WTC11 (cell line): ENCODE measurements at regions not wholly inside any gene's neighbourhood (a gene's known extent, or its start where the extent isn't known, plus 50 kb on each side); places are given as distances from the start of the nearest gene placed in this dataset.

Experiments used
- ATAC-seq: fragments of 200-7000 bp; cut with Tn5 transposase; 2 replicates; pipeline ENCODE4 v1.10.0; 2021; ENCODE audit warnings: mild to moderate bottlenecking, moderate library complexity
- CTCF ChIA-PET: fragments of 300-600 bp; sonication (Branson Sonifier 250); formaldehyde crosslinking; loops from one replicate; lab custom pipeline; 2021; ENCODE audit warnings: antibody characterized with exemption; lab: Charles Lee
- POLR2A ChIA-PET: fragments of 350-600 bp; sonication (Branson Sonifier 250); formaldehyde crosslinking; loops from one replicate; lab custom pipeline; 2021; ENCODE audit warnings: antibody characterized with exemption; lab: Charles Lee
- DNase-seq: peaks from one replicate; pipeline ENCODE4 v3.0.0; 2021; ENCODE audit warnings: low spot score
- H3K27ac Mint-ChIP-seq: 2 replicates; pipeline ENCODE4 v1.8.0; 2021; ENCODE audit warnings: mixed read lengths
- H3K27me3 Mint-ChIP-seq: 2 replicates; pipeline ENCODE4 v1.8.0; 2021; ENCODE audit warnings: low read depth, mild to moderate bottlenecking, moderate library complexity, mixed read lengths
- H3K36me3 Mint-ChIP-seq: 2 replicates; pipeline ENCODE4 v1.8.0; 2021; ENCODE audit warnings: mixed read lengths
- H3K4me1 Mint-ChIP-seq: 2 replicates; pipeline ENCODE4 v1.8.0; 2022; ENCODE audit warnings: mixed read lengths
- H3K4me3 Mint-ChIP-seq: 2 replicates; pipeline ENCODE4 v1.8.0; 2021; ENCODE audit warnings: mild to moderate bottlenecking, moderate library complexity, mixed read lengths
- H3K9me3 Mint-ChIP-seq: 2 replicates; pipeline ENCODE4 v1.8.0; 2021; ENCODE audit warnings: mixed read lengths
- CDX4 ChIP-seq: fragments of 250-450 bp; sonication (Bioruptor Pico); IDR thresholded peaks from 2 replicates; pipeline ENCODE4 v1.9.0; 2021; ENCODE audit warnings: moderate library complexity, mild to moderate bottlenecking, inconsistent platforms, borderline replicate concordance
- E2F5 ChIP-seq: sonication (generic); formaldehyde crosslinking; IDR thresholded peaks from 2 replicates; pipeline ENCODE4 v1.8.1; 2022; ENCODE audit warnings: mild to moderate bottlenecking, moderate library complexity, missing genetic modification reagents
- ELF4 ChIP-seq: sonication (generic); formaldehyde crosslinking; IDR thresholded peaks from 2 replicates; pipeline ENCODE4 v1.8.1; 2022; ENCODE audit warnings: low read depth, mild to moderate bottlenecking, moderate library complexity, missing genetic modification reagents
- EMX1 ChIP-seq: fragments of 250-450 bp; sonication (Bioruptor Pico); IDR thresholded peaks from 2 replicates; pipeline ENCODE4 v1.8.0; 2021; ENCODE audit warnings: mild to moderate bottlenecking
- ERG ChIP-seq: fragments of 250-450 bp; sonication (Bioruptor Pico); IDR thresholded peaks from 2 replicates; pipeline ENCODE4 v1.8.0; 2021; ENCODE audit warnings: mild to moderate bottlenecking
- FOXK1 ChIP-seq: sonication (generic); formaldehyde crosslinking; IDR thresholded peaks from 2 replicates; pipeline ENCODE4 v1.8.0; 2022; ENCODE audit warnings: mild to moderate bottlenecking, moderate library complexity, missing genetic modification reagents
- JUN ChIP-seq: sonication (generic); formaldehyde crosslinking; IDR thresholded peaks from 2 replicates; pipeline ENCODE4 v1.8.0; 2023; ENCODE audit warnings: mild to moderate bottlenecking, missing genetic modification reagents
- NR3C1 ChIP-seq: sonication (generic); formaldehyde crosslinking; conservative IDR thresholded peaks from 2 replicates; pipeline ENCODE4 v1.8.1; 2023; ENCODE audit warnings: low read depth, mild to moderate bottlenecking, missing genetic modification reagents
- OVOL2 ChIP-seq: fragments of 250-450 bp; sonication (Bioruptor Pico); IDR thresholded peaks from 2 replicates; pipeline ENCODE4 v1.9.0; 2021; ENCODE audit warnings: mild to moderate bottlenecking, borderline replicate concordance
- RELA ChIP-seq: sonication (generic); formaldehyde crosslinking; IDR thresholded peaks from 2 replicates; pipeline ENCODE4 v1.8.1; 2022; ENCODE audit warnings: missing genetic modification reagents, mild to moderate bottlenecking, borderline replicate concordance
- SMAD4 ChIP-seq: sonication (generic); formaldehyde crosslinking; IDR thresholded peaks from 2 replicates; pipeline ENCODE4 v1.8.0; 2022; ENCODE audit warnings: mild to moderate bottlenecking, missing genetic modification reagents
- STAT6 ChIP-seq: sonication (generic); formaldehyde crosslinking; conservative IDR thresholded peaks from 2 replicates; pipeline ENCODE4 v1.8.1; 2023; ENCODE audit warnings: mild to moderate bottlenecking, low read depth, missing genetic modification reagents, moderate library complexity
- TP53 ChIP-seq: sonication (generic); formaldehyde crosslinking; IDR thresholded peaks from 2 replicates; pipeline ENCODE4 v1.8.1; 2023; ENCODE audit warnings: mild to moderate bottlenecking, missing genetic modification reagents
- USF1 ChIP-seq: sonication (generic); formaldehyde crosslinking; IDR thresholded peaks from 2 replicates; pipeline ENCODE4 v1.8.0; 2022; ENCODE audit warnings: mild to moderate bottlenecking, missing genetic modification reagents
- ZBTB21 ChIP-seq: sonication (generic); formaldehyde crosslinking; IDR thresholded peaks from 2 replicates; pipeline ENCODE4 v1.8.1; 2023; ENCODE audit warnings: mild to moderate bottlenecking, missing genetic modification reagents, borderline replicate concordance
- ZNF219 ChIP-seq: sonication (generic); formaldehyde crosslinking; IDR thresholded peaks from 2 replicates; pipeline ENCODE4 v1.8.0; 2023; ENCODE audit warnings: missing genetic modification reagents, mild to moderate bottlenecking, borderline replicate concordance
- ZNF263 ChIP-seq: sonication (generic); formaldehyde crosslinking; IDR thresholded peaks from 2 replicates; pipeline ENCODE4 v1.8.1; 2022; ENCODE audit warnings: low read depth, mild to moderate bottlenecking, moderate library complexity, missing genetic modification reagents
- ZSCAN18 ChIP-seq: fragments of 250-450 bp; sonication (Bioruptor Pico); IDR thresholded peaks from 2 replicates; pipeline ENCODE4 v2.1.2; 2022; ENCODE audit warnings: mild to moderate bottlenecking, moderate library complexity
- TF ChIP-seq, protein P1 (sequence below): sonication (generic); formaldehyde crosslinking; IDR thresholded peaks from 2 replicates; pipeline ENCODE4 v1.8.1; 2023; ENCODE audit warnings: mild to moderate bottlenecking, missing genetic modification reagents
- TF ChIP-seq, protein P2 (sequence below): sonication (generic); formaldehyde crosslinking; IDR thresholded peaks from 2 replicates; pipeline ENCODE4 v1.8.1; 2023; ENCODE audit warnings: mild to moderate bottlenecking, moderate library complexity, missing genetic modification reagents

DNA sequence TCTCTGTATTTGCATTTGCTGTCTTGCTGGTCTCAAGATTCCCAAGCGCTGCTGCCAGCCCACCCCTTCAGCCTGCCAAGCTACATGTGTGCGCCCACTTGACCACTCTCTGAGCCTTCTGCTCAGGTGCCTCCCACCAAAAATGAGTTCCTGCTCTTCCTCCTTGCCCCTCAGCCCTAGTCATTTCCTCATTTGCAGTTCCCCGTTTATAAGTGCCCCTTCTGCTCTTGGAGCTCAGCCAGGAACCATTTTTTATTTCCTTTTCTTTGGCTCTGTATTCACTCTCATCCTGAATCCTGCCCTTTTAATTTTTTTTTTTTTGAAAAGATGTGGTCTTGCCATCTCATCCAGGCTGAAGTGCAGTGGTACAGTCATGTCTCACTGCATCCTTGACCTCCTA, 406.0 kb upstream of the AMELY start:
- no peak overlapping the region for H3K27ac Mint-ChIP-seq
- ATAC-seq (no peak), DNase-seq (no peak)
- H3K4me1 Mint-ChIP-seq: no peaks in the 10 kb centered on the region
- CTCF ChIA-PET: no interaction called here
- H3K4me3 Mint-ChIP-seq: no peak overlapping the region
- POLR2A ChIA-PET: no interaction called here
- H3K36me3 Mint-ChIP-seq: no peaks in the 10 kb centered on the region
- TF ChIP-seq, protein P1, sequence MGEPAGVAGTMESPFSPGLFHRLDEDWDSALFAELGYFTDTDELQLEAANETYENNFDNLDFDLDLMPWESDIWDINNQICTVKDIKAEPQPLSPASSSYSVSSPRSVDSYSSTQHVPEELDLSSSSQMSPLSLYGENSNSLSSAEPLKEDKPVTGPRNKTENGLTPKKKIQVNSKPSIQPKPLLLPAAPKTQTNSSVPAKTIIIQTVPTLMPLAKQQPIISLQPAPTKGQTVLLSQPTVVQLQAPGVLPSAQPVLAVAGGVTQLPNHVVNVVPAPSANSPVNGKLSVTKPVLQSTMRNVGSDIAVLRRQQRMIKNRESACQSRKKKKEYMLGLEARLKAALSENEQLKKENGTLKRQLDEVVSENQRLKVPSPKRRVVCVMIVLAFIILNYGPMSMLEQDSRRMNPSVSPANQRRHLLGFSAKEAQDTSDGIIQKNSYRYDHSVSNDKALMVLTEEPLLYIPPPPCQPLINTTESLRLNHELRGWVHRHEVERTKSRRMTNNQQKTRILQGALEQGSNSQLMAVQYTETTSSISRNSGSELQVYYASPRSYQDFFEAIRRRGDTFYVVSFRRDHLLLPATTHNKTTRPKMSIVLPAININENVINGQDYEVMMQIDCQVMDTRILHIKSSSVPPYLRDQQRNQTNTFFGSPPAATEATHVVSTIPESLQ: no peak
- TF ChIP-seq ZBTB21 (CRISPR knock-in tag): no peak
- TF ChIP-seq ZNF263: no peak
- TF ChIP-seq ELF4 (CRISPR knock-in tag): no peak
- no peak for TF ChIP-seq SMAD4 (CRISPR knock-in tag)
- TF ChIP-seq STAT6 (CRISPR knock-in tag): no peak
- no peak for TF ChIP-seq NR3C1 (CRISPR knock-in tag)
- TF ChIP-seq ZNF219: no peak
- TF ChIP-seq OVOL2: no peak
- H3K27me3 Mint-ChIP-seq: no peaks in the 10 kb centered on the region
- no peaks in the 10 kb centered on the region for H3K9me3 Mint-ChIP-seq

- H3K4me3 Mint-ChIP-seq: no peak overlapping the region
- no peaks in the 10 kb centered on the region for H3K4me1 Mint-ChIP-seq
- no peaks in the 10 kb centered on the region for H3K9me3 Mint-ChIP-seq
- no peak for DNase-seq
- ATAC-seq: no peak
- H3K36me3 Mint-ChIP-seq: no peaks in the 10 kb centered on the region
- ChIA-PET POLR2A (no interaction called here), CTCF (no interaction called here)
- H3K27ac Mint-ChIP-seq: no peak overlapping the region
- H3K27me3 Mint-ChIP-seq: no peaks in the 10 kb centered on the region
- TF ChIP-seq ZSCAN18: no peak
- TF ChIP-seq USF1 (CRISPR knock-in tag): no peak
- TF ChIP-seq TP53: no peak
- no peak for TF ChIP-seq JUN
- TF ChIP-seq NR3C1 (CRISPR knock-in tag): no peak
- TF ChIP-seq FOXK1 (CRISPR knock-in tag): no peak
- TF ChIP-seq, protein P2, sequence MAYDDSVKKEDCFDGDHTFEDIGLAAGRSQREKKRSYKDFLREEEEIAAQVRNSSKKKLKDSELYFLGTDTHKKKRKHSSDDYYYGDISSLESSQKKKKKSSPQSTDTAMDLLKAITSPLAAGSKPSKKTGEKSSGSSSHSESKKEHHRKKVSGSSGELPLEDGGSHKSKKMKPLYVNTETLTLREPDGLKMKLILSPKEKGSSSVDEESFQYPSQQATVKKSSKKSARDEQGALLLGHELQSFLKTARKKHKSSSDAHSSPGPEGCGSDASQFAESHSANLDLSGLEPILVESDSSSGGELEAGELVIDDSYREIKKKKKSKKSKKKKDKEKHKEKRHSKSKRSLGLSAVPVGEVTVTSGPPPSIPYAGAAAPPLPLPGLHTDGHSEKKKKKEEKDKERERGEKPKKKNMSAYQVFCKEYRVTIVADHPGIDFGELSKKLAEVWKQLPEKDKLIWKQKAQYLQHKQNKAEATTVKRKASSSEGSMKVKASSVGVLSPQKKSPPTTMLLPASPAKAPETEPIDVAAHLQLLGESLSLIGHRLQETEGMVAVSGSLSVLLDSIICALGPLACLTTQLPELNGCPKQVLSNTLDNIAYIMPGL (CRISPR knock-in tag): no peak
- no peak for TF ChIP-seq RELA
- no peak for TF ChIP-seq EMX1 (CRISPR knock-in tag)
- no peak for TF ChIP-seq E2F5 (CRISPR knock-in tag)
- TF ChIP-seq CDX4: no peak
- no peak for TF ChIP-seq ERG (CRISPR knock-in tag)
- TF ChIP-seq OVOL2: no peak
Observed at GRCh38 chrY:7310482-7311269, 399.1 kb upstream of the AMELY start.
